Panc1 (cell line): ENCODE measurements at regions not wholly inside any gene's neighbourhood (a gene's known extent, or its start where the extent isn't known, plus 50 kb on each side); places are given as distances from the start of the nearest gene placed in this dataset.

Source experiments
- CTCF ChIP-seq: fragments of 450-650 bp; IDR thresholded peaks from 2 replicates; pipeline ENCODE4 v1.5.1; 2017; ENCODE audit warnings: mild to moderate bottlenecking
- POLR2AphosphoS5 ChIP-seq: IDR thresholded peaks from 2 replicates; pipeline ENCODE4 v1.6.1; 2012; ENCODE audit warnings: mild to moderate bottlenecking, low read depth, low read length, moderate library complexity

DNA sequence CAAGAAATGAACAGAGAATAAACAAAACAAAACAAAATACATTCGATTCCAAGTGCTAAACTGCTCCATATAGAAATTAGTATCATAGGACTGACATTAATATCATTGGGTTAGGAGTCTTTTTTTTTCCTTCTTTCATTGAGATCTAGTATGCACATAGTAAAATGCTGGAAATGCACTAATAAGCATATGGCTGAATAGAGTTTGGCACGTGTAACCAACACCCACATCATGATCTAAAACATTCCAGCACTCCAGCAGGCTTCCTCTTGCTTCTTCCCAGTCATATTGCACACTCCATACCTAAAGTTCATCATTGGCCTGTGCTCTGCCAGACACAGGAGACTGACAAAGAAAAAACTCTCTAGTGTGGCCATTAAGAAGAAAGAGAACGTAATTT lies 117.5 kb downstream of the POU4F1 start:
- TF ChIP-seq CTCF (no peak), POLR2AphosphoS5 (no peak)
